HG02588 (cell line): ENCODE measurements at regions not wholly inside any gene's neighbourhood (a gene's known extent, or its start where the extent isn't known, plus 50 kb on each side); places are given as distances from the start of the nearest gene placed in this dataset.

ENCODE experiments used
- ATAC-seq: cut with Tn5 transposase; IDR thresholded peaks from one replicate; pipeline ENCODE4 v1.9.1; 2021; ENCODE audit warnings: mild to moderate bottlenecking, moderate library complexity; ENCODE audit not compliant: unreplicated experiment

- ATAC-seq = no peak
These were observed 86.3 kb upstream of the TBX3 start for GRCh38 chr12:114770323-114770722.

GRCh38 chr12:114769634-114770033, 85.7 kb upstream of the TBX3 start:
- no peak for ATAC-seq

- ATAC-seq = no peak
These were observed 84.1 kb upstream of the TBX3 start for GRCh38 chr12:114767906-114768722.

- ATAC-seq = no peak
These were observed 83.2 kb upstream of the TBX3 start for GRCh38 chr12:114767084-114767760.

GRCh38 chr12:114765960-114766691, 82.2 kb upstream of the TBX3 start:
- ATAC-seq = no peak

- no peak for ATAC-seq
These were observed 80.5 kb upstream of the TBX3 start for GRCh38 chr12:114764510-114764909.

GRCh38 chr12:114762490-114763110, 78.6 kb upstream of the TBX3 start:
- no peak for ATAC-seq

GRCh38 chr12:114760151-114760877, 76.3 kb upstream of the TBX3 start:
- ATAC-seq = no peak

- ATAC-seq = no peak
These were observed 75.7 kb upstream of the TBX3 start for GRCh38 chr12:114759635-114760034.

- no peak for ATAC-seq
These were observed 73.8 kb upstream of the TBX3 start for GRCh38 chr12:114757684-114758325.

GRCh38 chr12:114752217-114752616, 68.2 kb upstream of the TBX3 start:
- ATAC-seq = no peak

- ATAC-seq = no peak
These were observed 67.7 kb upstream of the TBX3 start for GRCh38 chr12:114751712-114752111.

- no peak for ATAC-seq
These were observed 66.9 kb upstream of the TBX3 start for GRCh38 chr12:114750917-114751316.

GRCh38 chr12:114749065-114749464, 65.1 kb upstream of the TBX3 start:
- no peak for ATAC-seq

GRCh38 chr12:114747012-114747858, 63.3 kb upstream of the TBX3 start:
- no peak for ATAC-seq

- no peak for ATAC-seq
These were observed 62.5 kb upstream of the TBX3 start for GRCh38 chr12:114746297-114747011.

- ATAC-seq = no peak
These were observed 60.7 kb upstream of the TBX3 start for GRCh38 chr12:114744691-114745090.

GRCh38 chr12:114744285-114744684, 60.3 kb upstream of the TBX3 start:
- no peak for ATAC-seq

GRCh38 chr12:114743799-114744198, 59.8 kb upstream of the TBX3 start:
- ATAC-seq = no peak
